ENCODE measurements at regions not wholly inside any gene's neighbourhood (a gene's known extent, or its start where the extent isn't known, plus 50 kb on each side); places are given as distances from the start of the nearest gene placed in this dataset.
A peak's percentile ranks its signal among the peaks of the same experiment; 100 is the strongest.

- peaks cover 35% of the 10 kb centered on the region for H3K4me1 ChIP-seq (ENCODE audit: low read depth, poor library complexity, severe bottlenecking)
- H2AFZ ChIP-seq (ENCODE audit: low read depth) = no peak overlapping the region
- H3K27ac ChIP-seq = no peak overlapping the region
Observed at GRCh38 chr5:14006823-14007520, 62.5 kb upstream of the DNAH5 start.

GRCh38 chr5:14004598-14005394, 60.3 kb upstream of the DNAH5 start:
- H4K20me1 ChIP-seq (ENCODE audit: insufficient read depth) = no peaks in the 10 kb centered on the region
- peaks cover 26% of the 10 kb centered on the region for H3K4me1 ChIP-seq (ENCODE audit: low read depth, poor library complexity, severe bottlenecking)
- H2AFZ ChIP-seq (ENCODE audit: low read depth) = no peak overlapping the region
- H3K27me3 ChIP-seq (ENCODE audit: insufficient read depth, low read depth) = no peaks in the 10 kb centered on the region
- H3K4me3 ChIP-seq (IDR thresholded peaks at IDR 0.05; ENCODE audit: insufficient read depth, low read depth, low read length) = no peak overlapping the region
- no peaks in the 10 kb centered on the region for H3K79me2 ChIP-seq (ENCODE audit: insufficient read depth, low read depth)
- H3K9ac ChIP-seq = no peak overlapping the region
- H3K27ac ChIP-seq = no peak overlapping the region
- no peaks in the 10 kb centered on the region for H3K36me3 ChIP-seq (ENCODE audit: insufficient read depth)
- no peak for TF ChIP-seq CTCF (conservative IDR thresholded peaks at IDR 0.05; ENCODE audit: low read depth, low read length)
- no peak overlapping the region for H3K4me2 ChIP-seq

More at GRCh38 chr5:14006823-14007520, 62.5 kb upstream of the DNAH5 start:
- Histone ChIP-seq H3K4me3 (IDR thresholded peaks at IDR 0.05; ENCODE audit: insufficient read depth, low read depth, low read length) (no peak overlapping the region), H3K27me3 (ENCODE audit: insufficient read depth, low read depth) (no peaks in the 10 kb centered on the region), H3K79me2 (ENCODE audit: insufficient read depth, low read depth) (no peaks in the 10 kb centered on the region), H3K4me2 (no peak overlapping the region), H3K9ac (no peak overlapping the region), H3K36me3 (ENCODE audit: insufficient read depth) (no peaks in the 10 kb centered on the region), H4K20me1 (ENCODE audit: insufficient read depth) (no peaks in the 10 kb centered on the region)
- TF ChIP-seq CTCF (conservative IDR thresholded peaks at IDR 0.05; ENCODE audit: low read depth, low read length) = no peak

GRCh38 chr5:14003936-14004335, 59.4 kb upstream of the DNAH5 start:
- Histone ChIP-seq H2AFZ (ENCODE audit: low read depth) (peak overlapping the region; percentile 55), H3K4me1 (ENCODE audit: low read depth, poor library complexity, severe bottlenecking) (peaks cover 26% of the 10 kb centered on the region), H3K36me3 (ENCODE audit: insufficient read depth) (no peaks in the 10 kb centered on the region), H3K4me3 (IDR thresholded peaks at IDR 0.05; ENCODE audit: insufficient read depth, low read depth, low read length) (no peak overlapping the region), H3K27me3 (ENCODE audit: insufficient read depth, low read depth) (no peaks in the 10 kb centered on the region), H3K27ac (peak overlapping the region; percentile 18; the same call in 1 of the 2 replicates), H3K79me2 (ENCODE audit: insufficient read depth, low read depth) (no peaks in the 10 kb centered on the region), H3K9ac (no peak overlapping the region), H3K4me2 (peak overlapping the region; percentile 20; the same call in 1 of the 2 replicates), H4K20me1 (ENCODE audit: insufficient read depth) (no peaks in the 10 kb centered on the region)
- no peak for TF ChIP-seq CTCF (conservative IDR thresholded peaks at IDR 0.05; ENCODE audit: low read depth, low read length)

- no peaks in the 10 kb centered on the region for H4K20me1 ChIP-seq (ENCODE audit: insufficient read depth)
- H3K27ac ChIP-seq = no peak overlapping the region
- peak overlapping the region; percentile 20; the same call in 1 of the 2 replicates for H3K4me2 ChIP-seq
- H3K27me3 ChIP-seq (ENCODE audit: insufficient read depth, low read depth) = no peaks in the 10 kb centered on the region
- TF ChIP-seq CTCF (conservative IDR thresholded peaks at IDR 0.05; ENCODE audit: low read depth, low read length) = no peak
- no peaks in the 10 kb centered on the region for H3K79me2 ChIP-seq (ENCODE audit: insufficient read depth, low read depth)
- no peak overlapping the region for H3K4me3 ChIP-seq (IDR thresholded peaks at IDR 0.05; ENCODE audit: insufficient read depth, low read depth, low read length)
- H3K9ac ChIP-seq = no peak overlapping the region
- peaks cover 26% of the 10 kb centered on the region for H3K4me1 ChIP-seq (ENCODE audit: low read depth, poor library complexity, severe bottlenecking)
- no peaks in the 10 kb centered on the region for H3K36me3 ChIP-seq (ENCODE audit: insufficient read depth)
- H2AFZ ChIP-seq (ENCODE audit: low read depth) = peak overlapping the region; percentile 55; the same call in 1 of the 2 replicates
Observed at GRCh38 chr5:14003513-14003912, 59.0 kb upstream of the DNAH5 start.
